Posterior vena cava (tissue), 2 donors: ENCODE measurements at regions not wholly inside any gene's neighbourhood (a gene's known extent, or its start where the extent isn't known, plus 50 kb on each side); places are given as distances from the start of the nearest gene placed in this dataset.

Source experiments
- DNase-seq: peaks from one replicate; pipeline ENCODE4 v3.0.0-alpha.2; 2020; ENCODE audit warnings: low spot score
- intact Hi-C, 2 donors: fragments of 100-400 bp; cut with DNase I; formaldehyde crosslinking; loops; one replicate each; pipeline versions ENCODE4 v1.14.1 to v1.14.2; 2022 to 2023
- donor health status: DM: yes; HTN: yes; CAD: no.
- donor health status: DM: yes; HTN: yes; CAD: no.

DNA sequence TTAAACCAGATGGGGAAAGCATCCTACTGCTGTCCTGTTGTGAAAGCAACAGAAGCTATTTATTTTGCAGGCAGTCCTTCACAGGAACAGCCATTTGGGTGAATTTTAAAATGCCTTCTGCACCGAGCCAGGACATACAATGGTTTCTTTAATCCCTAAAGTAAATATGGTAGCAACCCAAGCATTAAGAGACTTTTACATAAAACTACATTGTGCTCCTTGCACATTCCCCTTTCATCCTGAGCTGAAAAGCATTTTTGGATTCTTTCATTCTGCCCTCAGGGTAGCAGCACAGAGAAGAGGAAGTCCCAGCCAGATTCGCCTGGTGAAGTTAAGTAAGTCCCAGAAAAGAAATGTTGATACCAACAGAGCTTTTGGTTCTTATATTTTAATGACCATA lies 84.0 kb upstream of the FAM3C start:
- intact Hi-C loops = no loop called here
- DNase-seq = no peak

DNA sequence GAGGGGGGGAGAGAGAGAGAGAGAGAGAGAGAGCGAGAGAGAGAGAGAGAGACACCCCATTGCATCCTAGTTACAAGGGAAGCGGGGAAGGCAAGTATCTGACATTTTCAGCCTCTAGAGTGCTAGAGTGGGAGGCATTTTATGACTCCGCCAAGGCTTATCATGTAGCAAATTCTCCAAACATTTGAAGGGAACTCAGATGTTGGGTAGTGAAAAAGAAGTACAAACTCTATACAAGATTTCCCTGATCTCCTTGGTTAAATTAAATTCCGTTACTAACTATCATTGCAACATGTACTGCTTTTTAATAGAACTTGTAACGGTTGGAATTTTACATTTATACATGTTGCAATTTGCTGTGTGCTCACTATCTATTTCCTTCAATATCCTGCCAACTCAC lies 83.4 kb upstream of the FAM3C start:
- intact Hi-C loops = no loop called here
- no peak for DNase-seq

DNA sequence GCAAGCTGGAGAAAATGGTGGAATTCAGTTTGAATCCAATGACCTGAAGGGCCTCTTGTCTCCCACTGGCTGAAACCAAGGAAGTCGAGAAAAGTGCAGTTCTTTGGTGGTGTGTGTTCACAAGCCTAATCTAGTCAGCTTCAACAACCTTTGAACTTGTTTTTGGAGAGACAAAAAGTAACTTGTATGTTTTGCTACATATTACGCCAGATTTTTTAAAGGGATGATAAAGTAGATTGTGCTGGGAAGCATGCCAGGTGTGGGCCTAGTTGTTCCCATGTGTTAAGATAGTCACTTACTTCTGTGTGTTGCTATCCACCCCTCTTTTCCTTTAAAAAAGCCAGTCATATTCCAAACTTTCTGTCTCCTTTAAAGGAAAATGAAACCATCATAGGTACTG lies 79.7 kb upstream of the FAM3C start:
- no peak for DNase-seq
- intact Hi-C loops = no loop called here

DNA sequence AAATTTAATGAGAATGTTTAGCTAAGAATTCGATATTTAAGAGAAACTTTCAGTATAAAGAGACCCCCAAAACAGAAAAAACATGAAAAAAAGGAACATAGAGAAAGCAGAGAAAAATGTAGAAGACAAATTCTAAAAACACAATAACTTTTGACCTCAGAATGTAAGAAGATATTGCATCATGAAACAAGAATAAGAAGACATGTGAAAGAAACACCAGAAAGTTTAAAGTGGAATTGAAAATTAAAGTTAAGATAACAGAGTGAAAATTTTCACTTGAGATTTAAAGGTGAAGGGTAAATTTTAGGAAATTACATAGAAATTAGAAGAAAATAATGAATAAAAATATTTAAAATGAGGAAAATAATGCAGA lies 78.2 kb upstream of the FAM3C start:
- DNase-seq = no peak
- intact Hi-C loops = no loop called here

DNA sequence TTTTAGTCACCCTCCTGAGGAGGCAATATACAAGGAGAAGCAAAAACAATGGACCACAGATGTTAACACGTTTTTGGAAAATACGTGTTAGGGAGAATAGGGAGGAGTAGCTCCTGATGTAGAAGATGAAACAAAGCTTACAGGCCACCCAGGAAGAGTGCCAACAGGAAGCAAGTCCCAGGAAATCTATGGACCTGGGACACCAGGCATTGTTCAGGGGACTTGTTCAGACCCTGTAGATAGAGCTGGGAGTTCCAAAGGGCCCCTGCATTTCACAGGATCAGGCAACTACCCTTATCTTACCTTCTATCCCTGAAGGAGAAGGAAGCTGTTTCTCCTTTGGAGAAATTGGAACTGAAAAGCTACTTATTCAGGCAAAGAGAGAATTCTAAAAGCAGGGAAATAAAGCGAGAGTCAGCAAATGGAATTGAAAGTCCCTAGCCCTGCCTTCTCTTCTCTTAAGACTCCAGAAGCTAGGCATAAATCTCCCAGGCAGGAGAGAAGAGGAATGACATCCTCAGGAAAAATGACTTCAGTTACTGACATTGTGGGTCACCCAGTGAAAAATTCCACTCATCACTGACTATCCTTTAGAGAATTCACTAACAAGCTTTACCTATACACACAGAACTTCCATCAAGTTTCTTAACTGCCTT lies 77.7 kb upstream of the FAM3C start:
- intact Hi-C loops = no loop called here
- no peak for DNase-seq

DNA sequence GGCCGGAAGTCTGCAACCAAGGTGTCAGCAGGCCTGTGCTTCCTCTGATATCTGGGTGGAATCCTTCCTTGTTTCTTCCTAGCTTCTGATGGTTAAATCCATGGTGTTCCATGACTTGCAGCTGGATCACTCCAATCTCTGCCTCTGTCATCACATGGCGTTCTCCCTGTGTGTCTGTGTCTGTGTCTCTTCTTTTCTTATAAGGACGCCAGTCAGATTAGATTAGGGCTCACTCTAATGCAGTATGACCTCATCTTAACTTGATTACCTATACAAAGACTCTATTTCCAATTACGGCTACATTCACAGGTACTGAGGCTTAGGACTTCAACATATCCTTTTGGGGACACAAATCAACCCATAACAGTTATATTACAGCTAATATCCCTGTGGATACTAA lies 70.3 kb upstream of the FAM3C start:
- DNase-seq = no peak
- intact Hi-C loops = no loop called here

DNA sequence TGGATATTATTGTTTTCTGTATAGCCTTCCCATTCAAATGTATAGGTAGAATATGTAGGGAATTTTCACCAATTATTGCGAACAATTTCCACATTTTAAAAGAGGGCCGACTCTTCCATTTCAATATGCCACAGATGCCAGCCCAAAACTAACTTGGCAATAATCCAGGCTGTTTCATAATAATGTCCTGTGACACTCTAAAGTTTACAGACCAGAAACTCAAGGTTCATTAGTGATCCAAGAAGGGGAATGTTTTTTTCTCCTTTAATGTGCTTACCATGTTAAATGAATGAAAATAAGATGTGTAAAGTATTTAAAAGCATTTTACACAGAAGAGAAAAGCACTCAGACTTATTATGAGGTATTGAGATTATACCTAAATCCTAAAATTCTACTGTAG lies 63.0 kb upstream of the FAM3C start:
- intact Hi-C loops = no loop called here

DNA sequence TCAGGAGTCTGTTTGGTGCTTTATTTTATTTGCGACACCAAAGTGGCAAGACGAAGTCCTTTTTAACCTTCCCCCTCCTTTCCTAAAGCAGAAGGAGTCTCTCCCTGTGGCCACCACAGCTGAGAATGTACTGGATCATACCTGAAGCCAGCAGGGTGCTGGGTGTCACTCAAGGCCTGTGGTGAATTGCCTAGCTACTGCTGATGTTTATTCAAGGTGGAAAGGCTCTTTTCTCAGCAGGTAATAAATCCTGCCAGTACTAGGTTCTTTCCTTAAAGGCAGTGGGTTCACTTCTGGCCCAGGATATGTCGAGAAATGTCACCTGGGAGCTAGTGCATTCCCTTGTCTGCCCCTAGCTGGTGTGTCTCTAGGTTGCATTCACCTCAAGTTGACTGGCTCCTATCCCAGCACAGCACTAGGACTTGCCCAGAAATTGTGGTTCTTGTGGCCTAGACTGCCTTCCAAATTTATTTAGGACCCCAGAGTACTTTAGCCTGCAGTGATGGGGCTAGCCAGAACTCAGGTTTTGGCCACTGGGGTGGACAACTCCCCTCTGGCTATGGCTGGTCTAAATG lies 60.8 kb upstream of the FAM3C start:
- no peak for DNase-seq
- intact Hi-C loops = no loop called here

More for the DNA sequence above, 63.0 kb upstream of the FAM3C start:
- no peak for DNase-seq

DNA sequence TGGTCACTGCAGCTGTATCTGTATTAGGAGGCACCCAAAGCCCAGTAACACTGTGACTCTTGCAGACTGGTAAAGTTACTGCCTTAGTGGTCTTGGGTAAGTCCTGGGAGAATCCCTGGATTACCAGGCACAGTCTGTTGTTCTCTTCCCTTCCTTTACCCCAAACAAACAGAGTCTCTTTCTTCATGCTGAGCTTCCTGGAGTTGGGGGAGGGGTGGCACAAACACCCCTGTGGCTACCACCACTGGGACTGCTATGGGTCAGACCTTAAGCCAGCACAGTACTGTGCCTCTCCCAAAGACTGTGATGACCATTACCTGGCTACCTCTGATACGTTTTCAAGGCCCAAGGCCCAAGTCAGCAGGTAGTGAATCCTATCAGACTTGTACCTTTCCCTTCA lies 59.9 kb upstream of the FAM3C start:
- no peak for DNase-seq
- intact Hi-C loops = no loop called here

DNA sequence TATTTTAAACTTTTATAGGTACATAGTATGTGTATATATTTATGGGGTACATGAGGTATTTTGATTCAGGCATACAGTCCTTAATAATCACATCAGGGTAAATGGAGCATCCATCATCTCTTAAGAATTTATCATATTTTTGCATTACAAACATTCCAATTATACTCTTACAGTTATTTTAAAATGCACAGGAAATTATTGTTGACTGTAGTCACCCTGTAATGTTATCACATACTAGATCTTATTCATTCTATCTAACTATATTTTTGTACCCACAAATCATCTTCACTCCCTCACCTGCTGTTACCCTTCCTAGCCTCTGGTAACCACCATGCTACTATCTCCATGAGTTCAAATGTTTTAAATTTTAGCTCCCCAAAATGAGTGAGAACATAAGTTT lies 56.3 kb upstream of the FAM3C start:
- DNase-seq = no peak
- intact Hi-C loops = no loop called here

DNA sequence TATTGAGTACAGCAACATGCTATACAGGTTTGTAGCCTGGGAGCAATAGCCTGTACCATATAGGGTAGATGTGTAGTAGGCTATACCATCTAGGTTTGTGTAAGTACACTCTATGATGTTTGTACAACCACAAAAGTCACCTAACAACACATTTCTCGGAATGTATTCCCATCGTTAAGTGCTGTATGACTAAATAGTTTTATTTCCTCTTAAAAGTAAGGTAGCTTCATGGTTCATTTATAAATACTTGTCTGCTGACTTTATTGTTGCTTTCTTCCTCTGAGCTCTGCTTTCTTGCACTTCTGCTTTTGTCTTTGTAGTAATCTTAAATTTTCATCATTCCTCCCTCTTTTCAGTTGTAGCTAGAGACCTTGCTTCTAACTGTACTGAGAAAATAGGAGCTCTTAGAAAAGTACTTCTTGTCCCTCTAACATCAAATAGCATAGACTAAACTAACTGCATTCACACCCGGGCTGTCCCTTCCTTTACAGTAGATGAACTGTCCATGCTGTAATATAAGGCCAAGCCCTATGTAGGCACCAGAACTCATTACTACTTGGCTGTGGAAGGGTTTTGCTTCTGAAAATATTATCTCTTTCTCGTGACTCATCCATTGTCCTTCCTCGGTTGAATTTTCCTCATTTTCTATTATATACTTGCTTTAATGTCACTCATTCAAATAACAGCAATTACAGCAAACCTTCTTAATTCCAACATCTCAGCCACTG lies 55.4 kb upstream of the FAM3C start:
- DNase-seq = no peak
- intact Hi-C loops = no loop called here

DNA sequence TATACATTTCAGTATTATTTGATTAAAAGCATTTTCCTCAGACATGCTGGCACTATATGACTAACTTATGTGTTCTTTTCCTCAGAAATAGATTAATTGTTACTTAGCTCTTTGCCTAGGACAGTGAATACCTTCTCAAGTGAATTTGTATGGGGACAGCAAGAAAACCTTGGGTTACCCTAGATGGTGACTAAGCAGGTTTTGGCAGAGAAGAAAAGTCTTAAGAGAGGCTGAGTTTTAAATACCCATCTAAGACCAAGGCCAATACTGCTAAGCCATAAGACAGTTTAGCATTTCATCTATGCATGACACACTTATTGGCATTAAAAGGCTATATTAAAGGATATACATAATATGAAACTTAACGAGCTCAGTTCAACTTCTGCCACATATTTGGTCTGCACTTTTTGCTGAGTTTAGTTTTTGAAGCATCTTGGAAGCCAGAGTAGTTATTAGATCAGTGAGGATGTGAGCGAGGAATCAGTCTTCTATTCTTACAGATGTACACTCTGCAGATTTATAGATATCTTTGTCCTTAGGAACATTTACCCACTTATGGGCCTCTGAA lies 54.6 kb upstream of the FAM3C start:
- no peak for DNase-seq

DNA sequence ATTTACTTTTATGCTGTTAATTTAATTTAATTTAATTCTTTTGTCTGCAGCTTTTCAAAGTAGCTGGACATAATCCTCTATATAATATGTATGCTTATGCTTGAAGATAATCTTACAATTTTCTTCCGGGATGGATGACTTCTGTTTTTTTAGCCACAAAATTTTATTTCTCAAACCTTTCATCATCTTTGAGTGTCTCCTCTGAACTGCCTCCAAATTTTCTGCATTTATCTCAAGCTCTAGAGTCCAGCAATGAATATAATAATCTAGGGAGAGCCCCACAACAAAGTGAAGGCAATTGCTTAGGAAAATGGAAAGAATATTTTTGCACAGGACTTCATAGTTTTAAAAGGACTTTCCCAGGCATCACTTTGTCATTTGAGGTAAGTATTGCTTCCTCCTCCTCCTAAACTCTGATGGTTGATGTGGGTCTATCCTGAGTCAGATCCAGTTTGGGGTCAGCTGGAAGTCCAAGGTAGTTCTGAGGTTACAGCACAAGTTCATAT lies 53.7 kb upstream of the FAM3C start:
- DNase-seq = no peak
- intact Hi-C loops = loop anchor here in 1 of 2 donors (5.0 kb wide), 1 partner anchor 47 kb away; no protein-coding TSS in a partner anchor

More for the DNA sequence above, 54.6 kb upstream of the FAM3C start:
- intact Hi-C loops = no loop called here

DNA sequence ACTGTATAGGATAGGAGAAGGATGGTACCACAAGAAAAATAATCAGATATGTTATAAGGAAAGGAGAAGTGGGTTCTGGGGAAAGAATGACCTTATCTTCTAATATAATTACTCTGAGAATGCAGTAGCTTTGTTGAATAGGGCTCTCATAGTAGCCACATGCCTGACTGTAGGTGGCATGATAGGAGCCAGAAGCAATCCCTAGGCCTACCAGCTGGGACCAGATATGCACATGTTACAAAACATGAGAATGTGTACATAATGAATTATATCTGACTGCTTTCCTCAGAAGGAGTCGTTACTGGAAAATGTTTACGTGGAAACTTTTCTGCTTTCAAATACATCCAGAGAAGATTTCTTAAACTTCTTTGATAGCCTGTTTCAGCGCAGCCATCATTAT lies 53.2 kb upstream of the FAM3C start:
- DNase-seq = no peak
- intact Hi-C loops = loop anchor here in 1 of 2 donors (5.0 kb wide), 1 partner anchor 47 kb away; no protein-coding TSS in a partner anchor

DNA sequence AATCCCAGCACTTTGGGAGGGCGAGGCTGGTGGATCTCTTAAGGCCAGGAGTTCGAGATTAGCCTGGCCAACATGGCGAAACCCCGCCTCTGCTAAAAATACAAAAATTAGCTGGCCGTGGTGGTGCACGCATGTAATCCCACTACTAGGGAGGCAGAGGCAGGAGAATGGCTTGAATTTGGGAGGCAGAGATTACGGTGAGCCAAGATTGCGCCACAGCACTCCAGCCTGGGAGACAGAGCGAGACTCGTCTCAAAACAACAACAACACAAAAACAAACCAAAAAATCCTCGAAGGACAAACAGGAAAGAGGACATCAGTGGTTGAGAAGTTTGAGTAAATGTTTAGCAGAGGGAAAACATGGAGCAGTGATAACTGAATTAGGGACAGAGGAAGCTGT lies 52.3 kb upstream of the FAM3C start:
- intact Hi-C loops = loop anchor here in 1 of 2 donors (5.0 kb wide), 1 partner anchor 46 kb away; no protein-coding TSS in a partner anchor
- DNase-seq = no peak

DNA sequence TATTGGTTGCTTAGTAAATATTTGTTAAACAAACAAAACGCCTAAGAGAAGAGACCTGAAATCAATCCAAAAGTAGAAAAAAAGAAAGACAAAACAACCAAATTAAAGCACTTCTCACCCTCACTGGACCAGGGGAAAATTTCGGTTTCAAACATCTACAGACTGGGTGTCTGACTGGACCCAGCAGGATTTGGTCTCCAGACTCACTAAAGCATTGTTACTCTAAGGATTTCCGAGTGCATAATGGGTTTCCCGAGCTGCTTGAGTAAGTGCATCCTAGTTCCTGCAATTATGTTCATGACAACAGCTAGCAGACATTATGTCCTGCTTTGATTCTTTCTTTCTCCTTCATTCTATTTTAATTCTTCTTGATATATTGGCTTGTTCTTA lies 51.8 kb upstream of the FAM3C start:
- DNase-seq = no peak
- intact Hi-C loops = loop anchor here in 1 of 2 donors (5.0 kb wide), 1 partner anchor 46 kb away; no protein-coding TSS in a partner anchor

DNA sequence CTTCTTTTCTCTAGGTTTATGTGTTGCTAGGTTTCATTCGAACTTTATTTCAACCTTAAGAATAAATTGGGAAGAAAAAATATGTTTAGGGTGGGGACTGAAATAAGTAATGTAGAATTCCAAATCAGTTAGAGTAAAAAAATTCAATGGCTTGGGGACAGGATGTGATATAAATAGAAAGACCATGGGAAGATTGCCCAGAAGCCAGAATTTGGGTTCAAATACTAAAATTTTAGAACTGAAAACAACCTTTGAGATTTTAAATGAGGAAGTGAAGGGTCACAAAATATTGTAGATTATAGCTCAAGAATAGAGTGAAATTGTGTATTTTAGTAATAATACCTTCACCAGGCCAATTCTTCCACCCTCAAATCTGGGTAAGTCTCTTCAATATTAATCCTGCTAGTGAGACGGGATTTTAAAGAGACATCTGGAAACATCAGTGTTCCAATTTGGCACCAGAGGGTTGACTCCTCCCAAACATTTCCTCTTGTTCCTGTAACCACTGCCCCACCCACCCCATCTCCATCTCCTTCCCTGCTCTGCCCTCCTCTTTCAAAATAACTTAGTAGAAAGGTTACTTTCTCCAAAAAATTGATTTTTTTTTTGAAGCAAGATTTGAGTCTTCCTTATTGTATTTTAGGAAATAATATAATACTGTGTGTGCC lies 51.3 kb upstream of the FAM3C start:
- intact Hi-C loops = loop anchor here in 1 of 2 donors (5.0 kb wide), 1 partner anchor 45 kb away; no protein-coding TSS in a partner anchor

DNA sequence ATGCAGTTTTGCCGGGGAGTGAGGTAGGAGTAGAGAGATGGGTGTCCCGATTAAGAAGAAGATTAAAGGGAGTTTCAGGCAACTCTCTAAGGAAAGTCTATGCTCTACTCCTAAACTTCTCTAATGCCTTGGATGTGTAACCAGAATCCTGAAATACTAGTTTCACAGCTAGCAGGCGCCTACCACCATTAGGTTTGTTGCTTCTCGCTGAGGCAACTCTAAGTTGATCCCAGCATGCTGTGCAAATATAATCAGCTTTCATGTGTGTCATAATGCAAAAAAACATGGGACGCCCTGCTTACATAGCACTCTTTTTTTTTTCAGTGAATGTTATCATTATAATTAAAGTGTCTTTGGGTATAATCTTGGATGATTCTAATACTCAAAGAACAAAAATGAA lies 50.4 kb upstream of the FAM3C start:
- intact Hi-C loops = loop anchor here in 1 of 2 donors (5.0 kb wide), 1 partner anchor 44 kb away; no protein-coding TSS in a partner anchor
- DNase-seq = no peak

More for the DNA sequence above, 51.3 kb upstream of the FAM3C start:
- no peak for DNase-seq
